Ectodermal cell (in vitro differentiated cells): ENCODE measurements at regions not wholly inside any gene's neighbourhood (a gene's known extent, or its start where the extent isn't known, plus 50 kb on each side); places are given as distances from the start of the nearest gene placed in this dataset.

Experiments
- H3K27ac ChIP-seq: 2 replicates; pipeline ENCODE4 v1.7.0; 2013; ENCODE audit warnings: mild to moderate bottlenecking, low read depth, low read length; ENCODE audit not compliant: insufficient read depth, poor library complexity, severe bottlenecking
- H3K27me3 ChIP-seq: 2 replicates; pipeline ENCODE4 v1.7.0; 2013; ENCODE audit warnings: mild to moderate bottlenecking, low read length; ENCODE audit not compliant: insufficient read depth, control insufficient read depth, poor library complexity, severe bottlenecking
- H3K36me3 ChIP-seq: one replicate; pipeline ENCODE4 v1.7.0; 2013; ENCODE audit warnings: low read length; ENCODE audit not compliant: control insufficient read depth, insufficient read depth
- H3K4me1 ChIP-seq: one replicate; pipeline ENCODE4 v1.7.0; 2013; ENCODE audit warnings: low read length; ENCODE audit not compliant: control insufficient read depth, insufficient read depth
- H3K4me3 ChIP-seq: 2 replicates; pipeline ENCODE4 v1.7.0; 2013; ENCODE audit warnings: low read depth, low read length, control low read depth; ENCODE audit not compliant: insufficient read depth
- H3K9me3 ChIP-seq: 2 replicates; pipeline ENCODE4 v1.7.0; 2013; ENCODE audit warnings: mild to moderate bottlenecking, low read length, moderate library complexity; ENCODE audit not compliant: control insufficient read depth
- WGBS, 2 experiments: methylation state at CpG; one replicate each; pipeline ENCODE4 v1.1.7; 2013; ENCODE audit warnings: missing lambda C conversion rate in 2 of 2; 5-methylcytosine and 5-hydroxymethylcytosine counted together

DNA sequence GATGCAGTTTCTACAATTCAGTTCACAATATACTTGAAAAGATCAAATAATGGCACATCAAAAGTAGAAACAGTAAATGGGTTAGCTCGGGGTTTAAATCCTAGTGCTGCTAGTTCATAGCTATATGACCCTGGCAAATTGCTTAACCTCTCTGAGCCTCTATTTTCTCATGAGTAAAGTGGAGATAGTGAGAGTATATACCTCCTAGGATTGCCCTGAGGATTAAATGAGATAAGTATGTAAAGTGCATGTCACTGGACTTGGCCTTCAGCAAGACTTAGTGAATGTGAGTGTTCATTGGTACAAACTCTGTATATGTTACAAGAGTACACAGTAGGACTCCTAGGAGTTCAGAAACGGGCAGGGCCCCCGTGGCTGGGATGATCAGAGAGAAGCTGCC is 248.3 kb downstream of the DLEU7 start:
- H3K27me3 ChIP-seq, result no peaks in the 10 kb centered on the region
- 82 to 87% methylated on average over 3 of the region's 3 CpGs for WGBS, 2 experiments
- H3K4me3 ChIP-seq, result no peak overlapping the region
- H3K36me3 ChIP-seq, result no peaks in the 10 kb centered on the region
- H3K27ac ChIP-seq, result no peak overlapping the region
- H3K4me1 ChIP-seq, result peaks cover 10% of the 10 kb centered on the region
- no peaks in the 10 kb centered on the region for H3K9me3 ChIP-seq

GRCh38 chr13:50596156-50596555 is 247.3 kb downstream of the DLEU7 start:
- Histone ChIP-seq H3K27me3 (no peaks in the 10 kb centered on the region), H3K9me3 (no peaks in the 10 kb centered on the region)
- WGBS, 2 experiments, result 91 to 97% methylated on average over 1 of the region's 1 CpG

DNA sequence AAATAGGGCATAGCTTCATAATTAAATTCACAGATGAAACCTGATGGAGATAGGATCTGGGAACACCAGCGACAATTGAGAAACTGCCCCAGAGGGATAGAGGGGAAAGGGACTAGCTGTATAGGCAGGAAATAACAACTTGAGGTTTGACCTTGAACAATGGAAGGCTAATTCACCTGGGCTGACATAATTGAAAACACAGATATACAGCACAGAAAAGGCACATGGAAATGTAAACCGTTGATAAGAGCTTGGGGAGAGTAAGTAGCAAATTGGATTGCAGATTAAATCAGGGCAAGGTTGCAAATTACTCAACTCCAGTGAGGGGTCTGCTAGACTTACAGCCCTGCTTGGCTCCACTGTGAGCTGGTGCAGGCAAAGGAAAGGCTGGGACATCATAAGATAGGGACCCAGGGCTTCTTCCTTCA is 246.7 kb downstream of the DLEU7 start:
- peaks cover 16% of the 10 kb centered on the region for H3K4me1 ChIP-seq
- no peaks in the 10 kb centered on the region for H3K36me3 ChIP-seq
- H3K27ac ChIP-seq, result no peak overlapping the region
- H3K9me3 ChIP-seq, result no peaks in the 10 kb centered on the region
- H3K27me3 ChIP-seq, result no peaks in the 10 kb centered on the region
- WGBS, 2 experiments, result 95% methylated on average over 2 of the region's 2 CpGs
- no peak overlapping the region for H3K4me3 ChIP-seq

More at GRCh38 chr13:50596156-50596555, 247.3 kb downstream of the DLEU7 start:
- H3K4me1 ChIP-seq, result peaks cover 16% of the 10 kb centered on the region
- H3K27ac ChIP-seq, result no peak overlapping the region
- H3K4me3 ChIP-seq, result no peak overlapping the region
- H3K36me3 ChIP-seq, result no peaks in the 10 kb centered on the region

GRCh38 chr13:50598338-50598737 is 245.2 kb downstream of the DLEU7 start:
- no peaks in the 10 kb centered on the region for H3K9me3 ChIP-seq

GRCh38 chr13:50599046-50599445 is 244.4 kb downstream of the DLEU7 start:
- H3K27me3 ChIP-seq, result no peaks in the 10 kb centered on the region
- H3K36me3 ChIP-seq, result no peaks in the 10 kb centered on the region
- WGBS, 2 experiments, result 52% methylated on average over 5 of the region's 5 CpGs; no CpG with 5 or more reads in 1 of the 2 experiments
- H3K9me3 ChIP-seq, result no peaks in the 10 kb centered on the region
- peaks cover 16% of the 10 kb centered on the region for H3K4me1 ChIP-seq
- H3K4me3 ChIP-seq, result no peak overlapping the region
- no peak overlapping the region for H3K27ac ChIP-seq

More at GRCh38 chr13:50598338-50598737, 245.2 kb downstream of the DLEU7 start:
- Histone ChIP-seq H3K4me3 (no peak overlapping the region), H3K27ac (no peak overlapping the region), H3K4me1 (peaks cover 16% of the 10 kb centered on the region), H3K27me3 (no peaks in the 10 kb centered on the region), H3K36me3 (no peaks in the 10 kb centered on the region)
- WGBS, 2 experiments, result 67% methylated on average over 3 of the region's 3 CpGs

DNA sequence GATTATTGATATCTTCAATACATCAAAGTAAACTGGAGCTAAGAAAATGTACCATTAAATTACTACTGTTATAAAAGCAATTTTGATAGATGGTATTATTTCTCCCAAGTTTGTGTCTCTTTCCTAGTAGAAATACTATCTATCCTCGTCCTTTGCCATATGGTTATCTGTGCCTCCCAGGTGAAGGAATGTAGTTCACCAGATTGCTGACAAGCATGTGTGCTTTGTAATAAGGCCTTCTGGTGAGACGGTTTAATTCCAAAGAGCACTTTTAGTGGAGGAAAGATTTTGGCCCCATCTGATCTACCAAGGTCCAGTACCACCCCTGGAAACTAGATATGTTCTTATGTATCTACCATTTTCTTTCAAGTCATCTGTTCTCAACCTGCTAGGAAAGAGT is 243.6 kb downstream of the DLEU7 start:
- Histone ChIP-seq H3K4me1 (peaks cover 10% of the 10 kb centered on the region), H3K27ac (no peak overlapping the region), H3K9me3 (no peaks in the 10 kb centered on the region), H3K36me3 (no peaks in the 10 kb centered on the region), H3K4me3 (no peak overlapping the region), H3K27me3 (no peaks in the 10 kb centered on the region)
- 42 to 50% methylated on average over 2 of the region's 2 CpGs for WGBS, 2 experiments

DNA sequence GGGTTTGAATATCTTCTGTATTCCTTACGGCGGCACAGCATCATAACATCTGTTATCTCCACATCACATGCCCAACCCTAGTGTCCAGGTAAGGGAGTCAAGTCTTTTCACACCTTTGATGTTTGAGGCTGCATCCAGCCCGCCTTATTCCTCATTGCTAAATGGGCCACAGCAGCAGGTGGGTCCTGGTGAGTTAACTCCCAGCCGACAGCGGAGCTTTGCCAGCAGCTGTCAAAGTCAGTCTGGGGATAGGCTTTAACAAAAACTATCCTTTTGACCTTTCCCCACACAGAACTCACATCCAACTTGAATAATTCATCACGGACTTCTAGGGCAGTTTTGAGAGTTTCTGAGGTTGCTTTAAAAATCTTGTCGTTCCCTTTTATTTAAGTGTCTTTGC is 235.1 kb downstream of the DLEU7 start:
- H3K9me3 ChIP-seq, result no peaks in the 10 kb centered on the region
- no peak overlapping the region for H3K4me3 ChIP-seq
- no peak overlapping the region for H3K27ac ChIP-seq
- no peaks in the 10 kb centered on the region for H3K4me1 ChIP-seq
- WGBS, 2 experiments, result 89% methylated on average over 7 of the region's 7 CpGs
- H3K36me3 ChIP-seq, result no peaks in the 10 kb centered on the region
- H3K27me3 ChIP-seq, result no peaks in the 10 kb centered on the region

GRCh38 chr13:50609011-50609410 is 234.5 kb downstream of the DLEU7 start:
- Histone ChIP-seq H3K9me3 (no peaks in the 10 kb centered on the region), H3K36me3 (no peaks in the 10 kb centered on the region), H3K4me3 (no peak overlapping the region), H3K4me1 (no peaks in the 10 kb centered on the region), H3K27me3 (no peaks in the 10 kb centered on the region), H3K27ac (no peak overlapping the region)
- WGBS, 2 experiments, result 82 to 92% methylated on average over 2 to 3 of the region's 3 CpGs

GRCh38 chr13:50610238-50610637 is 233.3 kb downstream of the DLEU7 start:
- no peaks in the 10 kb centered on the region for H3K9me3 ChIP-seq
- no peak overlapping the region for H3K27ac ChIP-seq
- H3K36me3 ChIP-seq, result no peaks in the 10 kb centered on the region
- no peaks in the 10 kb centered on the region for H3K27me3 ChIP-seq
- no peak overlapping the region for H3K4me3 ChIP-seq
- no peaks in the 10 kb centered on the region for H3K4me1 ChIP-seq
- 93 to 97% methylated on average over 2 of the region's 2 CpGs for WGBS, 2 experiments

GRCh38 chr13:50611117-50611781 is 232.2 kb downstream of the DLEU7 start:
- Histone ChIP-seq H3K36me3 (no peaks in the 10 kb centered on the region), H3K27me3 (no peaks in the 10 kb centered on the region), H3K4me1 (no peaks in the 10 kb centered on the region), H3K27ac (no peak overlapping the region), H3K4me3 (no peak overlapping the region), H3K9me3 (no peaks in the 10 kb centered on the region)
- WGBS, 2 experiments, result 93 to 94% methylated on average over 5 of the region's 5 CpGs
